ENCODE measurements at regions not wholly inside any gene's neighbourhood (a gene's known extent, or its start where the extent isn't known, plus 50 kb on each side); places are given as distances from the start of the nearest gene placed in this dataset.
A peak's percentile ranks its signal among the peaks of the same experiment; 100 is the strongest.

DNA sequence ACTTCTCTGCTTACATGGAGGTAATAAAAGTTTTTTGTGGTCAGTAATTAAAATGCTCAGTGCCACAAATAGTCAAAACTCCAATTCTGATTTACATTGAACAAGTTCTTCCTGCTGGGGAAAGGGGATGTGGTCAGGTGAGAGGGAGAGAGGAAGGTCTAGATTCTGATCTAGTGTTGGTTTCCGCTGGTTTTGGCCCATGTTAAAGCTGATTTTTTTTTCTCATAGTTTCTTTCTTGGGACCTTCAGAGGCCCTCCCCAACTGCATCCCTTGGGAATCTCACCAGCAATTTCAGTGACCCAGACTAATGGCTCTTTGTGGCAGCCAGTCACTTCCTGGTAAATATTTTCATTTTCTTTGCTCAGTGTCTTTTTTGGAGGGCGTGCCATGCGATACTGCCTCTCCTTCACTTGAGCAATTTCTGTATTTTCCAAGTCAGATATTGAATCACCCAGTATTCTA is 332.7 kb downstream of the RAPGEF2 start:
- intact Hi-C loops (cut with DNase I): no loop called here
- DNase-seq: no peak

DNA sequence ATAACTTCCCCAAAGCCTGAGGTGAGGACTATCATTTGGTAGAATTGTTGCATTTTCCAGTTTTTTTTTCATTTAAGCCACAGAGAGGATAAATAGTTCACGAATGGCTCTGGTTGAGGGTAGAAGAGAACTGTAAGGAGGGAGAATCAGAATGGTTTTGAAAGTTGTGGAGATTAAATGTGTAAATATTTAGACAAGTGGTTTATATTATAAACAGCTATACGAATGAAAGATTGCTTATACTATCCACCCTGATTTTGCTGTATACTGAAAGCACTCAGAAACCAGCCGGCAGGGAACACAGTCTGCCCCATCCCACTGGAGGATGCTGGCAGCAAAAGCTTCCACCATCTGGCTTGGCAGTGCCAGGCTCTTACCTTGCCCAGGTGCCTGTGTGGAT is 341.1 kb downstream of the RAPGEF2 start:
- intact Hi-C loops (cut with DNase I): loop anchor here (10.0 kb wide), 2 partner anchors 269 to 589 kb away; no protein-coding TSS in a partner anchor
- DNase-seq: no peak

DNA sequence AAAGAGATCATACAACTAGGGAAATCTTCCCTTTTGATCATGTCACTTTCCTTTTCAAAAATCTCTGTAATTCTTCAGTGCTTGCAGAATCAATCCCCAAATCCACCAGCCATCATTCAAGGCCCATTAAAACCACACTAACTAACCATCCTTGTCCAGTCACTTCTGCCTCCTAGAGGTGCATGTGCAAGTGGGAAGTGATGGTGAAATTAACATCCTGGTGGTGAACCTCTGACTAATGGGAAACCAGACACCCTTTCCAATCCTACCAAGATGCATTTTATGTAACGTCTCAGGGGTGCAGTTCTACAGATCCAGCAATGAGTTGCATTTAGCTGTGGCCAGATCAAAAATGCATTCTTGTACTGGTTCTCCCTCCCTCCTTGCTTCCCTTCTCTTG is 341.8 kb downstream of the RAPGEF2 start:
- intact Hi-C loops (cut with DNase I): loop anchor here (10.0 kb wide), 2 partner anchors 270 to 590 kb away; no protein-coding TSS in a partner anchor
- DNase-seq: no peak

DNA sequence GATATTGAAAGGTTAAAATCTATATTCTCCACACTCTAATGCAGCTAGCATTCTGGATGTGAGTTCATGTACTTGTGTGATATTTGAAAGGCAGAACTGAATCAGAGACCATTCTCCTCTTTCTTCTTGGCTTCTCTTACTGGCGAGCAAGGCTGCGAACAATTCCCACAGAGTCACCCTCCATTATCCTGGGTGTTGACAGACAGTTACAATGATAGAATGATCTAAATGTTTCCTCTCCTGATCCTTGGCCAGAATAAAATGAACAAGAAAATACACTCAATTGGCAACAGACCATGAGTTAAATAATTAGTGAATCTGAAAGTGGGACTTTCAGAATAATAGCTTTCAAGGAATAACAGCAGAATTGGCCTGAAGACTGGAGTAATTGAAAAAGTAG is 342.8 kb downstream of the RAPGEF2 start:
- no peak for DNase-seq
- intact Hi-C loops (cut with DNase I): loop anchor here (10.0 kb wide), 2 partner anchors 271 to 591 kb away; no protein-coding TSS in a partner anchor

DNA sequence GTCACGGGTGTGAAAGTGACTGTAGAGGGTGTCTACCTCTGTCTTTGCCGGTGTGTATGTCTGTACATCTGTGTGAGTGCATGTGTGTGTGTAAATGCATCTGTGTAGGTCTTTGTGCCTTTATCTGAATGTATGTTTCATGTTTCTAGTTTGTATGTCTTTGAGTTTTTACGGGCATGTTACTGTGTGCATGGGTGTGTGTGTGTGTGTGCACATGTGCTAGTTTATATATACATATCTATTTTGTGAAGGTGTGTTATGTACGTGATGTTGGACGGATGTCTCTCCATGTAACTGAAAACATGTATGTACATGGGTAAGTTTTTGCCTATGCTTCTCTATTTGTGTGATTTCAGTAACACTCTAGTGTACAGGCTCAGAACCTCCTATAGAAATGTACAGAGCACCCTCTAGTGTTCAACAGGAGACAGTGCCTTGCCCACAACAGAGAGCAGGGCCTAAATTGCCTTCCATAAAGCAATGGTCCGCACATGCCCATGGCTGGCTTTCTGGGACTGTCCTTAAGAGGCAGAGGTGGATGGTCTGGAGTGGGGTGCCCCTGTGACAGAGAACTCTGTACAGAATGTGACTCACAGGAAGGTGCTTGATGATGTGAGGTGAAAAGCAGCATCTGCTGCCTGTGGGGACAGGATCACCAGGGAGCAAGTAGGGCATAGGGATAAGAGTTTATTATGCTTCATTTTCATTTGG is 343.5 kb downstream of the RAPGEF2 start:
- peak in 39 of 42 donors; percentile 6 to 78 (median 44) for DNase-seq

DNA sequence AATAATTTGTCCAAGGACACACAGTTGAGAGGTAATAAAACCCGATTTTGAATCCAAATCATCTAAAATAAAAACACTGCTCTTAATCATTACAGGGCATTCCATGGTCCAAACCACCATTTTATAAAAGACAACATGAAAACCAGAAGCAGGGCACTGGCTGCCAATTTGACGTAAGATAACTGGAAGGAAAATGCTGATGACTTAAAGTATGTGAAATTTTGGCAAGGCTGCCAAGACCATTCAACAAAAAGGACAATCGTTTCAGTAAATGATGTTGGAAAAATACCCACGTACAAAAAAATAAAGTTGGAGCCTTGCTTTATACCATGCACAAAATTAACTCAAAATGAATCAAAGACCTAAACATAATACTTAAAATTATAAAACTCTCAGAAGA is 344.4 kb downstream of the RAPGEF2 start:
- intact Hi-C loops (cut with DNase I): loop anchor here (10.0 kb wide), 2 partner anchors 272 to 592 kb away; no protein-coding TSS in a partner anchor
- DNase-seq: no peak

More for the DNA sequence above, 343.5 kb downstream of the RAPGEF2 start:
- intact Hi-C loops (cut with DNase I): loop anchor here (10.0 kb wide), 2 partner anchors 272 to 592 kb away; no protein-coding TSS in a partner anchor

DNA sequence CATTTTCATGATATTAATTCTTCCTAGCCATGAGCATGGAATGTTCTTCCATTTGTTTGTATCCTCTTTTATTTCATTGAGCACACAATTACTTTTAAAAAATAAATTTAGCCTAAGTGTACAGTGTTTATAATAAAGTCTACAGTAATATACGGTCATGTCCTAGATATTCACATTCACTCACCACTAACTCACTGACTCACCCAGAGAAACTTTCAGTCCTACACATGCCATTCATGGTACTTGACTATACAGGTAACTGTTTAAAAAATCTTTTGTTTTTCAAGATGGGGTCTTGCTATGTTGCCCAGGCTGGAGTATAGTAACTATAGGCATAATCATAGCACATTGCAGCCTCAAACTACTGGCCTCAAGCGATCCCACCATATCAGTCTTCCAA is 348.1 kb downstream of the RAPGEF2 start:
- intact Hi-C loops (cut with DNase I): no loop called here
- DNase-seq: no peak

DNA sequence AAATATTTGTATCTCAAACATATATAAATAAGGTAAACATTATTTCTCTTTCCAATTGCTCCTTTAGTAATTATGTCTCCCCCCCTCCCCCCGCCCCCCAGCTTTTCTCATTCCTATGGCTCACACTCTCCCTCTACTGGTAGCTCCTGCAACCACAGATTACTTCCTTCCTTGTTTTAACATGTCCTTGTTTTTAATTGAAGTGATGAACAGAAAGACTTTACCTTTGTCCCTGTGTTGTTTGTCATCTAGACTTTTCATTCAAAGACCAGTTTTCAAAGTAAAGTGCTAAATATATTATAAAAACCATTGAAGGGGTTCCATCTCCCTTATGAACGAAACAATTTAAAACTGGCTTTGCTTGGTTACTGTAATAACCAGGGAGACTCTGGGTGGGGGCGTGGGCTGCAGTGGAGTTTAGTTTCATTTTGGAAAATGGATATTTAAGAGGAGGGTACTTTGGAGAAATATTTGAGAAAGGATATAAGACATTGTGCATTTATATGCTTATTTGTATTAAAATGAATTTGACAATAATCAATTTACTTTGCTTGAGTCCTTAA is 352.9 kb downstream of the RAPGEF2 start:
- intact Hi-C loops (cut with DNase I): no loop called here

DNA sequence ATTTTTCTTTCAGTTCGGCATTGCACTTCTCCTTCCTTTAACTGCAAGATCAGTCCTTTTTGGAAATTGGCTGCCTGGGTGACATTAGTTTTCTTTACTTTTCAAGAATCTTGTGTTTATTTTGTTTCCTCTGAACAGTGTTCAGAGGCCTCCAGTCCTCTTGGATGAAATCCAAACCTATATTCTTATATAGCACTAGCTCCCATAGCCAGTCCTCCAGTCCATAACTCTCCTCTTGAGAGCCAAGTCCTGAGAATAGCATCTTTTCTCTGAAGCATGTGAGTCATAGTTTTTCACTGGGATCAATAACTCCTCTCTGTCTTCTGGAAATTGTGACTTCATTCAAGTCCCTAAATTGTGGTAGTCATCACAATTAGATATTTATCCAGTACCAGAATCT is 357.5 kb downstream of the RAPGEF2 start:
- intact Hi-C loops (cut with DNase I): no loop called here
- no peak for DNase-seq

More for the DNA sequence above, 352.9 kb downstream of the RAPGEF2 start:
- peak in 16 of 42 donors; percentile 11 to 71 (median 28) for DNase-seq

DNA sequence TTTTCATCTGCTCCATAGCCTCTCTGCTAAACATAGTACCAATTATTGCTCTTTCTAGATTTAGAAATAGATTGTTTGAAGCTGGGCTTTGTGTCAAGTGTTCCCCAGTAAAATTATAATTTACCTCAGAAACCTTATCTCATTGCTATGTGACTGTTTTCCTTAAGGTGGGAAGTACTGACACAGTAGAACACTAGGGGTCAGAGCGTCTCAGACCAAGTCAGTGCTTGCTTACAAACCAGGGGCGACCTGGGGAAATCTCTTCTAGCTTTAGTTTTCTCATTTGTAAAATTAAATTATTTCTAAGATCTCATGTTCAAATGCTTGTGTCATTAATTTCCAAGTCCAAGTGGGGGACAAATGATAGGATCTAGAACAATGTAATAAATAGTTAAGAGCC is 360.4 kb downstream of the RAPGEF2 start:
- DNase-seq: no peak
- intact Hi-C loops (cut with DNase I): no loop called here

DNA sequence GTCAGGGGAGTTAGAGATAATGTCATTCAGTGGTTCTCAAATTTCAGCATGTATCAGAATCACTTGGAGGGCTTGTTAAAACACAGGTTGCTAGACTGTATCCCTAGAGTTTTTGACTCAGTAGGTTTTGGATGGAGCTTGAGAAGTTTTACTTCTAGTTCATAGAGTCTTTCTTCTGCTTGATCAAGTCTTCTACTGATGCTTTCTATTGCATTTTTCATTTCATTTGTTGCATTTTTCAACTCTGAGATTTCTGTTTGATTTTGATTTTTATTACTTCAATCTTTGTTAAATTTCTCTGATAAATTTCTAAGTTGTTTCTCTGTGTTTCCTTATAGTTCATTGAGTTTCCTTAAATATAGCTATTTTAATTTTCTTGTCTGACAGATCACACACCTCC is 361.4 kb downstream of the RAPGEF2 start:
- intact Hi-C loops (cut with DNase I): no loop called here
- no peak for DNase-seq

DNA sequence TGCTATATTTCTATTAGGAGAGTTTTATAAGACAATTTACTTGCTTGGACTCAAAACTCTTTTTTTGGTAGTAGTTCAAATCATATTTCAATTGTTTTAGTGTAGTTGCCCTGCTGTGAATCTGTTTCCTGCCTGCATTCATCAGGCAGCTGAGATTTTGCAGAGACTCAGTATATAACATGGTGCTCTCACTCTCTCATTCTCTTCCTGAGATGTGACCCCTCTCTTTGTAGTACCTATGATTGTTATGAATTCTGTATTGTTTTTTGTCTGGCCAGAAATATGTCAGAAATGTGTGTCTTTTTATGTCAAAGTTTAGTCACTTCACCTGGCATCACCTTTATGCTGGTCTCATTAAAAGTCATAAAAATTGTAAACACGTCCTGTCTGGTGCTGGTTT is 374.0 kb downstream of the RAPGEF2 start:
- DNase-seq: no peak
- intact Hi-C loops (cut with DNase I): no loop called here

DNA sequence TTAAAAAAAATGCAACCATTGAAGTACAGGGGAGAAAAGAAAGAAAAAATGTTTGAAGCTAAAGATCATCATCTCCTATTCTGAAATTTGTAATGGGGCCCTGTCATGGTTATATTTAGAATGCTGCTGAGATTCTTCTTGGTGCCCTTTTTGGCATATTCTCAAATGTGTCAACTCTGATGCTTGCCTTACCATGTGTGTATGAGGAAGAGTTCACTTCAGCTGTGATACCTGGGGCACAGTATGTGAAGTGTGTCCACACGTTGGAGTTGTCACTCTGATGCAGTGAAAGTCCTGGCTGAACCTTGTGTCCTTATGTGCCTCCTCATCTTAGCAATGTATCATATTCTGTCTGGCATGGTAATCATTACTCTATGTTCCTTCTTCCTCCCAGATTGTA is 377.9 kb downstream of the RAPGEF2 start:
- intact Hi-C loops (cut with DNase I): no loop called here
- DNase-seq: no peak

DNA sequence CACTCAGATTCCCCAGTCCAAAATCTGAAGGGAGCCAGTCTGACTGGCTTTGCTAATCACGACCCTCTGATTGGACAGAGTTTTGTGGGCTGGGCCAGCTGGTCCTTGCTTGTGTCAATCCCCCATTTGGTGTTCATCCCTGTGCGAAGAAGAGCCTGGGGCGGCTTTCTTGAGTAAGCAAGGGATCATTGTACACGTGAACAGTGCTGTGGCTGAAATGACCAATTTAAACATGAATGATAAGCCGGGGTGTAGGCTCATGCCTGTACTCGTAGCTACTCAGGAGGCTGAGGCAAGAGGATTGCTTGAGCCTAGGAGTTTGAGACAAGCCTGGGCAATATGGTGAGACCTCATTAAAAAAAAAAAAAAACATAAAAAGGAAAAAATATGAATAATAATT is 379.1 kb downstream of the RAPGEF2 start:
- no peak for DNase-seq
- intact Hi-C loops (cut with DNase I): no loop called here

DNA sequence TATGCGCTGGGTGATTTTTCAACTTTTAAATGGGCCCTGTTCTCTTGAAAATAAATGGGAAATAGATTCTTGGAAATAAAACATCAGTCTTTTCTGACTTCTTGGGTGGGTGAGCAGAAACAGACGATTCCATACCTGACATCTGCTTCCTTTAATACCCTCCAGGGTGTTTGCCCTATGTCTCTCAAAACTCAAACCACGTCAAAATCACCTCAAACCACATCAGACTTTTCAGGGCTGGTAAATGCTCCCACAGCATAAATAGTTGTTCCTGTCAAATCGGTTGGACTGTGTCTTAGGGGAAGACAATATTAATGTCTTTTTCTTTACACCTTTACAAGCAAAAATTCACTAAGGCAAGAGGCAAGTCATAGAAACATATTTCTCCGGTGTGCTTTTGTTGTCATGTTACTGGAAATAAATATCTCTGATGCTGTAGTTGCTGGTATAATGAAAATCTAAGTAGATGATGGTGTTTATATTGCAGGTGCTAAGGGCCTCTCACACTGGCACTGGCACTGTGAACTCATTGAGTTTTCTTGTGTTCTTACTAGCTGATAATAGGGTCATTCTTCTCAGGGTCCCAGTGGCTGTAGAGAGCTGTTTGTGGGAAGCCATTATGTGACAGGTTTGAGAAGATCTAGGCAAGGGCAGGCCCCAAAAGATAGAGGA is 380.4 kb downstream of the RAPGEF2 start:
- no peak for DNase-seq
- intact Hi-C loops (cut with DNase I): no loop called here

DNA sequence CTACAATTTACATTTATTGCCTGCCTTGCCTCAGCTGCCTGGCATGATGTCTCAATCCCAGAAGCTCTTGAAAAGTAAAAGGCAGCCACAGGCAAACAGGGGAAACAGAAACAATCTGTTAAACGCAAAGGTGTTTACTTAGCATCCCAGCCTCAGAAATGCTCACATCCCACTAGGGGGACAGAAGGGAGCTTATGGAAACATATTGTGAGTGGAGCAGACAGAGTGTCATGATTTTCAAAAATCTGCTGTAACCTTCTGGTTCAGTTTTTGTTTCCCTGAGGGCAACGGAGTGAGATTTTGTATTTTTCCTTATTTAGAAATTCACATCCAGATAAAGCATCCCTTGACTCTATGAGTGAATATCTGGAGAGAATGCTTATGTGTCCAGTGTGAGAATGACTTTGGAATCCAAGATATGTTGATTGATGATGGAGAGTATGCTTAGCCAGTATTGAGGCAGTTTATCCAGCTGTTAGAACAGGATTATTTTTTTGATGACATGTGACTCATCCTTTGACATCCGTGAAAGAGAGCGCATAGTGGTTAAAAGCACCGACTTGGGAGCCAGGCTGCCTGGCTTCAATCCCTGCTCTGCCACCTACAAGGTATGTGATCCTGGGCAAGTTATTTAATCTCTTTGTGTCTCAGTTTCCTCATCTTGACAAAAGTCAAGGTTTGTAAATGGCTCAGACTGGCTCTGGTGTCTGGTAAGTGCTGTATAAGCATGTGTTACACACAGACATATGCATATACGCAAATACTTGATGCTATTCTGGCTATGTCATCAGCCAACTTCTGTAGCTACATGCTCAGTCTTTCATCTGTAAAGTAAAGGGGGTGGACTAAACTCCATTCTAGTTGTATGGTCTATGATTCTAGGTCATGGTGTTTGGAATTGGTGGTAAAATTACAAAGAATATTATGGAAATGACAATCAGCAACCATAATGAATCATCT is 381.2 kb downstream of the RAPGEF2 start:
- DNase-seq: no peak
- intact Hi-C loops (cut with DNase I): no loop called here

DNA sequence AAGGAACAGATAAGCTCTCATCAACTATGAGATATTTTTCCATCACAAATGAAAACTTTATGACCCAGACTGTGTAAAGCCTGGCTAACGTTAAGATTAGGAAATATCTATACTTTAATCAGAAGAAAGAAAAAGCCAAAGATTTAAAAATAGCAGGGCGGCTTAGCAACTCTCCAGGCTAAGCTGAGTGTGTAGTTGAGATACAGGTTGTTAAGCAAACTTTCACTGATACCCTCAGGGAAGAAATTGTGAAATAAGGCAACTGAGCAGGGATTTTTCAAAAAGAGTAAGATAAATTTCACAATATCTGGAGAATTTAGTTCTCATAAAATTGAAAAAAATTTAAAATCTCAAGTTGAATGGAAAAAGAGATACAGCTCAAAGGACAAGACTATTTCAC is 382.0 kb downstream of the RAPGEF2 start:
- intact Hi-C loops (cut with DNase I): no loop called here
- DNase-seq: no peak

DNA sequence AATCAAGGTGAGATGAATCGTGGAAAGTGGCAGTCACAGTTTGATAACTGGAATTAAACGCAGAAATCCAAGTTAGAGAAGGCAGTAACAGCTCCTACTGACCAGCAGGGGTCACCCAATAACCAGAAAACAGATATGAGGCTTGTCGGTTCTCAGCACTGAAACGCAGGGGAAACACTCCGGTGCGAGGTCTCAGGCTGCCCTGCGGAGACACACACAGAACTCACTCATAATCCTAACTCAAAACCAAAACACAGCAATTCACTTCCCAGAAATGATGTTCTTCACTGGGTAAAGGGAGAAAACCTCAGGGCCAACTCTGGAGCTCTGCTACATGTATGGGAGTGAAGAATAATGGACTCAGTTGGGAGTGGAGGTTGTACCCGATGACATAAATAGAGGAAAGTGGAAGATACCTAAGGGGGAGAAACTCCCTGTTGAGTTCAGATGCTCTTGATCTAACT is 384.4 kb downstream of the RAPGEF2 start:
- peak in 41 of 42 donors; percentile 16 to 80 (median 55) for DNase-seq
- intact Hi-C loops (cut with DNase I): no loop called here

DNA sequence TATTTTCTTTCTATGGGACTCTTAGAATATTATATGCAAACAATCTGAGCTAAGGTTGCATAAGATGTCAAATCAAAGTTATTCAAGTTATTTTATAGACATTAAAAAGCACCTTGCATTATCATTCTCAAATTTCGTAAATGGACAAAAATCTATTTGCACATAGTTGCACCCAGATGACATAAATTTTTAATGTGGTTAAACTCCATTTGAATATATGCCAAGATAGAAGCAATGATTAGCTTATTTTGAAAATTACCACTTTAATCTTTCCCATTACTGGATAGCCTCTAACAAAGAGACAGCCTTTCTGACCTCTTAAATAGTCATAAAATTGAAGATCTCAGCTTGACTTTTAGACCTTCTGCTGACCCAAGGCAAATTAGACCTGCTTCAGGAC is 386.8 kb downstream of the RAPGEF2 start:
- intact Hi-C loops (cut with DNase I): no loop called here
- no peak for DNase-seq
